HT1080 (cell line): ENCODE measurements at regions not wholly inside any gene's neighbourhood (a gene's known extent, or its start where the extent isn't known, plus 50 kb on each side); places are given as distances from the start of the nearest gene placed in this dataset.
A peak's percentile ranks its signal among the peaks of the same experiment; 100 is the strongest.
"Not testable (repeated sequence)": the region's sequence is repeated elsewhere in the genome, so short reads cannot be mapped to it uniquely, and the experiment has no call there.

Experiments
- DNase-seq: peaks from one replicate; pipeline ENCODE4 v3.0.0-alpha.2; 2015; ENCODE audit warnings: low read depth

DNA sequence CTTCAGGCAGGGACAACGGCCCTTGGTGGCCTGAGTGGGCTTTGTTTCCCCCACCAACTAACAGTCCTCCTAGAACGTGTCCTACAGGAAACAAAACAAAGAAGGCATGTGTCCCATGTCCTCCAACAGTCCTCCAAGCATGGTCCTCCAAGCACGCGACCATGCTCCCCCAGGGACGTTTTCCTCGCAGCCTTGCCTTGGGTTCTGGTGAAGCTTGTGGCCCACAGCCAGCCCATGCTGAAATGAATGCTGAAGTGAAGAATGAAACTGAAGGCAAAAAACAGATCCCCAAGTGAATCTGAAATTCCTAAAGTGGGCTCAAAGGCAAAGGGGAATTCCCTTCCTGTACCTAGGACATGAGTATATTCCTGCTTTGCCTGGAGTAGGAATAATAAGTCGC lies 176.6 kb downstream of the JCAD start:
- no peak for DNase-seq

DNA sequence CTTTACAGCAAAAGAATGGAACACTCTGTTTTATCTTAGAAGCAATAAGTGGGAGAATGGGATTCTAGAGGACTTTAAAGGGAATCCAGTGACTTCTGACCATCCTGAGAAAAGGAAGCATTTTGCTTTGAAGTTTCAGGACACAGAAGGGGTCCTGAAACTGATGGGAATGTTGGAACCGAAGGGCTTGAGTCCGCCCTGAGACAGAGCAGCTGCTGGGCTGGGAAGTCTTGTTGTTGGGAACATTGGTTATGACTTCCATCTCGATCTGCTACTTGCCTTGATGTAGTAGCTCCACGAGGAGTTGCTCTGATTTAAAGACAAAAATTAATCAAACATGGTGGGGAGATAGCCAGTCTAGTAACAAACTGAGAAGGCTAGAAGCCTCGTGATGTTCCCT lies 177.6 kb downstream of the JCAD start:
- DNase-seq = no peak

DNA sequence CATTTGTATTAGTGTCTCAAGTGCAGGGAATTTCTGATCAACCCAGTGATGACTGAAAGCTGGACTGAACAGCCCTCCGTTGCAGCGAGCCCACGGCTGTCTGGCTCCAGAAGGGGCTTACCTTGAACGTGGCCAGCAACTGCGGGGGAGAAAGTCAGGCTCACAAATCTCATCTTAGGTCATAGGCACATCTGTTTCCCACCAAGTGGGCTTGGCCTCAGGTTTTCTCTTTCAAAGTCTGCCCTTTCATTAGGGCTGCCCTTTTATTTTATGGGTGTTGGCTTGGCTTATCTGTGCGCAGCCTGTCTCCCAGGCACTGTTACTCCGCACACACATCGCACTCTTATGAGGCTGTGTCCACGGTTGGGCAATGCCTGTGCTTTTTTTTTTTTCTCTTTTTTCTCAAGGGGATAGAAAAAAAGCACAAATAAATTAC lies 178.0 kb downstream of the JCAD start:
- DNase-seq = no peak

DNA sequence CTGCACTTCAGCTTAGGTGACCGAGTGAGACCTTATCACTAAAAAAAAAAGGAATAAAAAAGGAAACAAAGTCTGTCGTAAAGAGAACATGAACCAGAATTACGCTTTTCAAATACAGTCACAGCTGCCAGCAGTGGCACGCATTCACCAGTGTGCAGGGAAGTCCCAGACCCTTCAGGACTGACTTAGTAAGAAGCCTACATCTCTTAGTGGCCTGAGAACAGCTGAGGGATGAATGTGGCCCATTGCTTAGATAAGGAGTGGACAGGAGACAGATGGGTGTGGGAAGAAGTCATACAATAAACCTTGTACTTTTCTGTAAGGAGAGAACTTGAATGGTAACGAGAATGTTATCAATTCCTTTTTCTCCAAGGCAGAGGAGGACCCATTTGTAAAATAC lies 178.5 kb downstream of the JCAD start:
- no peak for DNase-seq

DNA sequence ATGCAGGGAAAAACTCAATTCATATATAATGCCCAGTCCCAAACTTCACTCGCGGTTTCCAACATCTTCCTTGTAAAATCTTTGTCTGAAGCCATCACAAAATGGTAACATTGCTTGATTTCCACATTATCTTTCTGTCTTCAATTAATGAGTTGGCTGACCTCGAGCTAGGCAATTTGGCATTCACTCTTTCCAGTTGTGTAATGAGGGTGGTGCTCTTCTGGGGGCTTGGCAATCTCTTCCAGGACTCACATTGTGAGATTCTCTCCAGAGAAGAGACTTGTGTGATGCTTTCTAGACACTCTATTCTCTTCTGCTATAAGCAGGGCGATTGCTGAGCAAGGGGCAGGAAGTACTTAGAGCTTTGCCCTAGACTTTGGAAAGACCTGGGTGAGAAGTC lies 179.5 kb downstream of the JCAD start:
- no peak for DNase-seq

DNA sequence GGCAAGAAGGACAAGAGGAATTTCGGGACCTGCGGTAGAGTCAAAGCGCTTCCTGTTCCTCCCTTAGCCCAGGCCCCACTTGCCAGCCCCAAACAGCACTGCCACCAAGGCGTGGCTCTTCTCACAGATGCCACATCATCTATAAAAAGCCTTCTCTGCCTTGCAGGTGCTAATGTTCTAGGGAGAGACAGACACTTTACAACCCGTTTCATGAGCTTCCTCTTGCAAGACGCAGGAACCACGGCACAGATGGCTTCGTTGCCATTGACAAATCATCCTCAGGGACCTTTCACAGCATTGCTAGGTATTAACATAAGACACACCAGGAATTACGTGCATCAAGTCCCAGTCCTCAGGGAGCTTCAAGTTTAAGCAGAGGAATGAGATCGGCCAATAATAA lies 180.9 kb downstream of the JCAD start:
- DNase-seq = no peak

DNA sequence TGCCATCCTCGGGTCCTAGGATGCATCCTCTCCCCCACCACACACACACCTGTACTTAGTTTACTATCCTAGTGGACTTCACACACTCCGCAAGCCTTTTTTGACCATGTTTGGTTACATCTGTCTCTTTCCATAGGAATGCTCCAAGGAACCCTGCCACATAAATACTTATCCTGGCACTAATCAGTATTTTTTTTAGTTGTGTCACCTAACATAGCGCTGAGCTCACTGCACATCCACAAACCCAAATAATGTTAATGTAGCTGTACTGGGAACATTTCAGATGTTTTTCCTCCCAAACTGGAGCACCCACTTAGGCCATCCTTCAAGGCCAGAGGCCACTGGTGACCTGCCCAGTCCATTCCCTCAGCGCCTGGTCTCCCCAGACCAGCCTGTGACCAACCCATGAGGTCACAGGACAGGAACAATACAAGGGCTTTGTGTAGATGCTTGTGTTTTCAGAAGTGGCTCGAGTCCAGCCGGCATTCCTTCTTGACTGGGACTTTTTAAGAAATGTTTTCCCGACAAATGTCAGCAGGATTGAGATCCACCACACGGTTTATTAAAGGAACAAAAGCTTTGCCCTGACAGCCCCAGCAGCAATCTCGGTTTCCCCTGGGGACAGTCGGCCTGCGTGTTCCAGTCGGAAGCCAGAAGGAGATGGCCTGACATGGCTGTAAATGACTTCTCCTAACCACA lies 181.4 kb downstream of the JCAD start:
- DNase-seq = no peak

DNA sequence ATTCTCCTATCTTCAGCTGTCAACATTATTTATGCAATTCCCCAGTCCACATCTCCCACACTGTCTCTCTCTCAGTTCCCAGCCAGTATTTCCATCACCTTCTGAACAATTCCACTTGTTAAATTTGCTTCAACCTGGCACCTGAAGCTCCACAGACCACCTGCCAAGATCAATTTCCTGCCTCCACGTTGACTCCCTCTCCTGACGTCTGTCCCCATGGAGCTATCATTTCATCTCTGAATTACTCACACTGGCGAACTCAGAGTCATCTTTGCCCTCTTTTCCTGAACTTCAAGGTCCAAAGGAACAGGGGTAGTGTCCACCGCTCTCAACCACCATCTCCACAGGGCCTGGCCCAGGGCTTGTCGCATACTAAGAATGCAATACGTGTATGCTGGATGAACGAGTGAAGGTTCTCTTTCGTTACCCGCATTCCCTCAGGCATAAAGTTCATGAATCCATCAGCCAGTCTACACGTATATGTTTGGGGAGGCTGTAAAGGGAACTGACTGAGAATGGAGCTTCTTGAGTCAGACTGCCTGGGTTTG lies 183.3 kb downstream of the JCAD start:
- no peak for DNase-seq

DNA sequence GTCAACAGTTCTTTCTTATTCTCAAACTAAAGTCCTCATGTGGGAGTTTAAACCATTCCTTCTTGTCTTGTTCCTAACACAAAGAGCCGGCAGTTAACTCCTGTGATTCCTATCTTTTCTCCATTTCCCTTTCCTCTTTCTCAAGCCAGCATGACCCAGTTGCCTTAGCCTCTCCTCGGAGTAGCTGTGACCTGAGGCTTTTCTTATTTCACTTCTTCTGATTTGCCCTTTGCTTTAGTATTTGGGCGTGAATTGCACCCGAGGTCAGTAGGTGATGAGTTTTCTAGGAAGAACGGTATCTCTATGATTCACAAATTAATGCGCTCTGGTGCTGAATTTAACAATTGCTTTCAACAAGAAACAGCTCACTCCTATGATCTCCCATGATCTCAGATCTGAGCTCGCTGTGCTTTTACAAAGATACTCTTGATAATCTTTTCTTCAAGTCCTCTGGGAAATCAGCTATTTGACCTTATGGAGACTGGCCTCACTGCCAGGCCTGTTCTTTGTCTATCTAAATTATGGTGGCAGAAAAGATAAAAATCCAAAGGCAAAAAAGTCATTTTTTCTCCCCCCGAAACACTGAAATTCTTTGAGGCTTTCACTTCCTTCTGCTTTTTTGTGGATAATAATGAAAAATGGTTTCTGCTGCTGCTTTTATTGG lies 184.6 kb downstream of the JCAD start:
- DNase-seq = no peak

DNA sequence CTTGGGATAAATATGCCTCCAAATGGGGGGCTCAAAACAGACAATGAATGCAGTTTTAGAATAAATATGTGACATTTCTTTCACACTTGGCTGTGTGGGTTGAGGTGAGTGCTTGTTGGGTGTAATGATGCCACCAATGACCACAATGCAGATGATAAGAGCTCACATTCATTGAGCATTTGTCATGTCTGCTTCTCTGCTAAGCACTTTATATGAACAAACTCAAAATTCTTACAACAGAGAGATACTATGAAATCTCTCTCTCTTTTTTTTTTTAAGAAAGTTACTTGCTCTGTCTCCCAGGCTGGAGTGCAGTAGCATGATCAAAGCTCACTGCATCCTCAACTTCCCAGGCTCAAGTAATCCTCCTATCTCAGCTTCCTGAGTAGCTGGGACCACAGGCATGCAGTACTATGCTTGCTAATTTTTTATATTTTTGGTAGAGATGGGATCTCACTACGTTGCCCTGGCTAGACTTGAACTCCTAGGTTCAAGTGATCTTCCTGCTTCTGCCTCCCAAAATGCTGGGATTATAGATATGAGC lies 185.4 kb downstream of the JCAD start:
- no peak for DNase-seq

DNA sequence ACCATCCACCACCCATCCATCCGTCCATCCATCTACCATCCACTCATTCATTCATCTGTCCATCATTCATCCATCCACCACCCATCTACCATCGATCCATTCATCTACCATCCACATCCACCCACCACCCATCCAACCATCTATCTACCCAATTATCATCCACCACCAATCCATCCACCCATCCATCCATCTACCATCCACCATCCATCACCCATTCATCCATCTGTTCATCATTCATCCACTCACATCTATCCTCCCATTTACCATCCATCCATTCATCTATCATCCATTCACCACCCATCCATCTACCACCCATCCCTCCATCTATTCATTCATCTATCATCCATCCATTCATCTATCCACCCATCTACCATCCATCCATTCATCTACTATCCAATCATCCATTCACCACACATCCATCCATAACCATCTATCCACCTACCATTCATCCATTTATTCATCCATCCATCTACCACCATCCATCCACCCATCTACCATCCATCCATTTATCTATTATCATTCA lies 188.8 kb downstream of the JCAD start:
- no peak for DNase-seq

DNA sequence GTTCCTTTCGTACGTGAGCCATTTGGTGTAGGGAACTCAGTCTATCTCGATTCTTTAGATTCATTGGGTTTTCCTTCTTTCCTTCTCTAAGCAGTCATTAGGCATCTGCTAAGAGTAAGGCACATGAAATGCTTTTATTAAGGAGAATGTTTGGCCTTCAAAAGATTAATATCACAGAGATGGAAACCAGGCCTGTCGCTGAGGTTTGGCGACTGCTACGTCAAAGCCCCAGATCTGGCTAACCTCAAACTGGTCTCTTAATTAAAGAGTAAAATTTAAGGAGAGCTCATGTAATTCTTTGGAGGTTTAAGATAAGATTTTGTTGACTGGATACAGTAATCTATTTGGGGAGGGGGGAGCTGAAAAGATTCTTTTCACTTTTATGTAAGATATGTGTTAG lies 189.8 kb downstream of the JCAD start:
- no peak for DNase-seq

DNA sequence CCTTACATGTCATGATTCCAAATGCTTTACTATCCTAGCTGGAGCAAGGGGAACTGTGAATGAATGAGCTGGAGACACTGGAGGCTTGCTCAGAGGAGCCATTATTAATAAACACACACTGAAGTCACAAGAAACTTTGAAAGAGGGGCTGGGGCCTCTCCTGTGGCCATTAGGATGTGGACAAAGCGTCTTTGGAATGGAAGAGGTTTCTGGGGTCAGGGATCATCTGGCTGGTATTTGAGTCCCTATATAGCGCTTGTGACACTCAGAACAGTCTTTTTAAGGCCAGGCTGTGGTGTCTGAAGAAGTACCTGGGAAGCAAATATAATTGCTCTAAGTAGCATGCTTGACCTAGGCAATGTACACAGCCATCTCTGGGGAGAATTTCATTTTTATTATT lies 193.0 kb downstream of the JCAD start:
- no peak for DNase-seq

DNA sequence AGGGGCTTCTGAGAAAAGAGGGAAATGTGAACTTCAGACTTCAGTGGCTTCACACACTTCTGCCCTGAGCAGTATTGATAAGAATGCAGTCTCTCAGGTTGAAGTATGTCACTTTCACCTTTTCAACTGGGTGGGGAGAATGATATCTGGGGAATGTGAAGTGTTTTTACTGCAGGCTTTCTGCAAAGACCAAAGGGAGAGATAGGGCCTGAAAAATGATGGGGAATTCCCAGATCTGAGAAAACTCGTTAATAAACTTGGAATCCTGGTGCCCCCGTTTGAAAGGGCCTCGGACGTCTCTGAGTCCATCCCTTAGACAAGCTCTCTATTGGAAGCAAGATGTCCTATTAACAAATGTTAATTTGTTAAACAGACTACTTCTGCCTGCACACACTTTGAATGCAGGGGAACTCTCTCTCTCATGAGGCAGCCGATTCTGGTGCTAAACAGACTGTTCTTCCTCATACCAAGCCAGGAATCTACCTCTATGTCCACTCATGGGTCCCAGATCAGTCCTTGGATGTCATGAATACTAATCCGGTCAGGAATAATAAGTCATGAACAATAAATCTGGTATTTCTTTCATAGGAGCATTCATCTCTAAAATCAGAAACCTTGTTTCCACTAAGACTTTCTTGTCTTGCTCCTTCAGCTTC lies 193.6 kb downstream of the JCAD start:
- no peak for DNase-seq

DNA sequence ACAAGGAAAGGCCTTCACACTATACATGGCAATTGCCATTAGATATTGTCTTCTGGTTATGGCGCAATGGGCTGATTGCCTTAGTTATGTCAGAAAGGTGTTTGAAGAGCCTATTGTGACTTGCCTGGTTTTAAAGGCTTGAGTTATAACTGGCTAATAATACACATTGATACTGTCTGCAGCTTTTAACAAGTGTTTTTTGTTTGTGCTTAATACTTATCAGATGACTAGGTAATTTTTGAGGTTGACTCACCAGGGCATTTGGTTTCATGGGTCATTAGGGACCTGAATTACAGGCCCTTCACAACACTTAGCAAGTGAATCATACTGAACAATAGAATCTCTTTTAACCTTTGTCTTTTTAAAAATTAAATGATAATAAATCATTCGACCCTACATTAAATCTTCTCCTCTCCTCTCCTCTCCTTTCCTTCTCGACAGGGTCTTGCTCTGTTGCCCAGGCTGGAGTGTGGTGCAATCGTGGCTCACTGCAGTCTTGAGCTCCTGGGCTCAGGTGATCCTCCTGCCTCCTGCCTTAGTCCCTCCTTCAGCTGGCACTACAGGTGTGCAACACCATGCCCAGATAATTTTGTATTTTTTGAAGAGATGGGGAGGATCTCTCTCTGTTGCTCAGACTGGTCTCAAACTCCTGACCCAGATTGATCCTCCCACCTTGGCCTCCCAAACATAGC lies 196.3 kb downstream of the JCAD start:
- peak; percentile 87 for DNase-seq

DNA sequence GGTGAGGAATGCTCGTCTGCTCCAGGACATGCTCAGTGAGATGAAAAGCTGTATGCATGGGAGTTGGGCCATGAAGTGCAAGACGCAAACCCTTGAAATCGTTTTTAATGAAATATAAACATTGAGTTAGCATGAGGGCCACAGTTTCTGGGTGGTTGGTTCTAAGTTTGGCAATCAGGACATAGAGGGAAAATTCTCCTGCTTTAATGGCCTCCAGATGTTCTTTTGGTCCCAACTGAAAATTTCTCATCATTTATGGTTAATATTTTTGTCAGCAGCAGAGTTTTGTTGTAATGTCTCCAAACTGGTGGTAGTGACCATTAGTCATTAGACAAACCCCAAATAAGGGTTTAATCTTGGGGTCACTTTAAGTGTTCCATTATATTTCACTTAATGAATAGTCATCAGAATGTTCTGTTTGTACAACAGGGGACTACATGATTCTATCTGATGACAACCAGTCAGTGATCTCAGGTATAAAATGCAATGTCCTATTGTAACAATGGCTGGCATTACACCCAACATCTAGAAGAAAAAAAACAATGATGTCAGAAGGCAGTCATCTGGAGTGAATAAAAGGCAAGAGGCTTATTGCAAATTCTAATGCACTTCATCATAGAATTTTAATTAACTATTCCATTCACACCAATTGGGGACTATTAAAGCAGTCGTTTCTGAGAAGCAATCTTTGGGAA lies 197.4 kb downstream of the JCAD start:
- no peak for DNase-seq

DNA sequence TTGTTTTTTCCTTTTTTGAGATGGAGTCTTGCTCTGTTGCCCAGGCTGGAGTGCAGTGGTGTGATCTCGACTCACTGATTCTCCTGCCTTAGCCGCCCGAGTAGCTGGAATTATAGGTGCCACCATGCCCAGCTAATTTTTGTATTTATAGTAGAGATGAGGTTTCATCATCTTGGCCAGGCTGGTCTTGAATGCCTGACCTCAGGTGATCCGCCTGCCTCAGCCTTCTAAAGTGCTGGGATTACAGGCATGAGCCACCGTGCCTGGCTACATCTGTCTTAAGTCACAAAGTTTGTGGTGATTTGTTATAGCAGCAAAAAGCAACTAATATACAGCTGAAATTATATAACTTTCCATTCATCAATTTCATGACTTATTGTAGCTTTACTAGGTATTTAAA lies 198.2 kb downstream of the JCAD start:
- DNase-seq = not testable (repeated sequence)

DNA sequence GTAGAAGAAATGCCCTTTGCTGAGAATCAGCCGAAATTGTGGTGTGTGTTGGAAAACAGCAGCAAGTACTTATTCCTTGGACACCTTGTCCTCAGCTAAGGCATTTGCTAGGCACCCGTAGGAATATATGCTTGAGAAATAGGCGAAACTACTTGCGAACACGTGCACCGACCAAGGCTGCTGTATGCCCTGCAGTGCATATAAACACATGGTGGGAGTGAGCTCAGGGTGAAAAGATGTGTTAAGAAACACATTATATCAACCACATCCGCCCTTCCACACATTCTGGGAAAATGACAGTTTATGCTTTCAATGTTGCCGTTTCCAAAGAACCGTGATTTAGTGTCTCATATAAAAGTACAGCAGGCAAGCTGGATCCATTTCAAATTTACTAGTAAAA lies 199.2 kb downstream of the JCAD start:
- peak; percentile 80 for DNase-seq

DNA sequence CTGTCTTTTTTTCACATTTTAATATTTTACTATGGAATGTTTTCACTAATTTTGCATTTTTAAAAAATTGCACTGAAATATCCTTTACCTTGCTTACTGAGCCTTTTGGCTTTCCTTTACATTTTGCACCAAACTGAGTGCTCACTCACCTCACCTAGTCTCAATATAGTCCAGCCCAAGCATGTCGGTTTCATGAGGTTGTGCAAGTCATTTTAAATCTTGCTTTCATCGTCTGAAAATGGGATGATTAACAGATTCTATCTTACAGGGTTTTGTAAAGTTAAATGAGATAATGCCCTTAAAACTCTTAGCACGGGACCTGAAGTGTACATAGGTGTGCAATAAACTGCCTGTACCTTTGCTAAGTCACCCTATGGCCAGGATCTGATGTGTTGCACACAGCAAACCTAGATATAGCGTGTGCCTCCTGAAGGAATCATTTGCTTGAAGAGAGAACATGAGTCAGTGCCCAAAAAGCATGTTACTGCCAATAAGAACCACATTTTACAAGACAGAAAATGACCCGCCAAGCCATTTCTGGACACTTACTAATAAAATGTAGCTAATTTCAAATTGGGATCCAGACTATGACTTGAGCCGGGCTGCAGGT lies 199.8 kb downstream of the JCAD start:
- no peak for DNase-seq

DNA sequence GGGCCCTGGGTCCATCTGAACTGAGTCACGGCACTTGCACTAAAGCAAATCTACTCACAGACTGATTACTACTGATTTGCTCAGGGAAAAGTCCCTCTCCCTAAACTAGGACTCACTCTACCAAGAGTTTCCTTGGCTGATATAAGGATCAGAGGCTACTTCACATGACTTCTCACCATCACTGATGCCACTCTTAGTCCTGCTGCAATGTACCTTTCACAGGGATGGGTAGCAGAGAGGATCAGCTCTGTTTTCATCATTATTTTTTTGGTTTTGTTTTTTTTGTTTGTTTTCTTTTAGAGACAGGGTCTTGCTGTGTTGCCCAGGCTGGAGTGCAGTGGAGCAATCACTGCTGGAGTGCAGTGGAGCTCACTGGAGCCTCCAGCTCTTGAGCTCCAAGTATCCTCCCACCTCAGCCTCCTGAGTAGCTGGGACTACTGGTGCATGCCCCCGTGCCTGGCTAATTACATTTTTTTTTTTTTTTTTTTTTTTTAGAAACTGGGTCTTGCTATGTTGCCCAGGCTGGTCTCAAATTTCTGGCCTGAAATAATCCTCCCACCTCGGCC lies 200.6 kb downstream of the JCAD start:
- no peak for DNase-seq
